ENCODE measurements at regions not wholly inside any gene's neighbourhood (a gene's known extent, or its start where the extent isn't known, plus 50 kb on each side); places are given as distances from the start of the nearest gene placed in this dataset.

GRCh38 chr6:43965628-43966373 lies 161.5 kb downstream of the MRPL14 start:
- FAIRE-seq, result no peak

DNA sequence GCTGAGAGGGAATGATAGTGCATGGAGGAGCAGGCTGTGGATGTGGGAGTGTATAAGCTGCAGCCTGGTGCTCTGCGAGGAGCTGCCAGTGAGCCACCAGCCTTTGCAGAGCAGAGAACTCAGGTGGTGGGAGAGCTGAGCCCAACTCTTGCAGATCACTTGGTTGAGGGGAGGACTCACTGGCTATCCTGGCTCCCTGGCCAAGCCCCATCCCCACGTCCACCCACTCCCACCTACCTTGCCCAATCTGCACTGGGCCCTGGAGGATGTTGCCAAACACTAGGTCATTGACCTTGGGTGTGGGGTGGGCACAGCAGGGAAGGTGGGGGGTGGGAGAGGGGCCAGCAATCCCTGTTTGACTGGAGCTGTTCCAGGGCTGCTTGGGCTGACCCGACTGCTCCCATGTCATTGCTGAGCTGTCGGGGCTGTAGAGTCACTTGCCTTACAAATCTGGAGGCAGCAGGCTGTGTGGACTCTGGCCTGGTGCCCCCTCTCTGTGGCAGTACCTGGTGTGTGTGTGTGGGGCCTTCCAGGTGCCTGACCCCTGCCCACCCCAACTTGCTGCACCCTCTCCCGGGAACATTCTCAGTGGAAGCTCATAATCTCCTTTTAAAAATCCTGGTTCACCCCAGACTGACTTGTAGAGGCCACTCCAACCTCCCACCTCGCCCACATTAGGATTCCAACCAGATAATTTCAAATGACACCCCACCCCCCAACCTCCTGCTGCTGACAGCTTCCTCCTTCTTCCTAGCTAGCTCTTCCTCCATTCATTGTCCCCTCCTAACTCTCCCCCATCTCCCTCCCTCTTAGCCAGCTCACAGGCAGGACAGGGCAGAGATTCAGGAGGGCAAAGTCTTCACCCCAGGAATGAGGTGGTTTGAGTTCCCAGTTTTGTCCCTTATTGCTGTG lies 162.3 kb downstream of the MRPL14 start:
- no peak for FAIRE-seq

DNA sequence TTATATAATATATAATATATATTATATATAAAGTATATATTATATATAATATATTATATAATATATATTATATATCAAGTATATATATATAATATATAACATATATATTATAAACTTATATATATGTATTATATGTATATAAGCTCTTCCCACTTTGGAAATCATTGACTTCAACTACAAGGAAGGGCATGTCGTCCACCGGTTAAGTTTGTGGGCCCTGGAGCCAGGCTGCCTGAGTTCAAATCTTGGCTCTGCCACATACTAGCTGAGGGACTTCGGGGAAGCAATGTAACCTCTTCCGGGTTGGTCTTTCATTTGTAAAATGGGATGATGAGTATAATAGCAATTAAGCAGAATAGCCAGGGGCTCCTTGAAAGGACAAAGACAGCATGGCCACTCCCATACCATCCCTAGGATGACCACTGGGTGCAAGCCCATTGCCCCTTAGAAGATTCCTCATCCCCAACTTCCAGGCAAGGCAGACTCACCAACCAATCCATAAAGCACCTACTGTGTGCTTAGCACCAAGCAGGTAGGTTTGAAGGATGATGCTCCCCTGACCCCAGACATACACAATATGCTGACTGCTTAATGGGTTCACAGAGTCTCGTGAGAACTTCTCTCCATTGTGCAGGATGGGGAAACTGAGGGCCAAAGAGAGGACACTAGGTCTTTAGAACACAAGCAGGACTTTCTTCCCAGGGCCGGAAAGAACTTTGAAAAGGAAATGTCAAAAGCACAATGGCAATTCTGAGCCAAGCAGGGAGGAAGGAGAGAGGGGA lies 163.2 kb downstream of the MRPL14 start:
- no peak for FAIRE-seq

- no peak for FAIRE-seq
Measured at GRCh38 chr6:43963203-43963602, 164.0 kb downstream of the MRPL14 start.

DNA sequence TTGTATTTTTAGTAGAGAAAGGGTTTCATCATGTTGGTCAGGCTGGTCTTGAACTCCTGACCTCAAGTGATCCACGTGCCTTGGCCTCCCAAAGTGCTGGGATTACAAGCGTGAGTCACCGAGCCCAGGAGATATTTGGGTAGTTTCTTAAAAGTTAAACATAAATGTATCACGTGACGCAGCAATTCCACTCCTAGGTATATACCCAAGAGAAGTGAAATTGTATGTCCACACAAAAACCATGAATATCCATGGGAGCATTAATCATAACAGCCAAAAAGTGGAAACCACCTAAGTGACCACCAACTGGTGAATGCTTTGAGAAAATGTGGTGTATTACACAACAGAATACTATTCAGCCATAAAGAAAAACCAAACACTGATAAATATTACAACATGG lies 164.8 kb downstream of the MRPL14 start:
- no peak for FAIRE-seq

- FAIRE-seq, result no peak
Measured at GRCh38 chr6:43957273-43957672, 170.0 kb downstream of the MRPL14 start.

GRCh38 chr6:43956478-43956877 lies 170.8 kb downstream of the MRPL14 start:
- FAIRE-seq, result no peak

DNA sequence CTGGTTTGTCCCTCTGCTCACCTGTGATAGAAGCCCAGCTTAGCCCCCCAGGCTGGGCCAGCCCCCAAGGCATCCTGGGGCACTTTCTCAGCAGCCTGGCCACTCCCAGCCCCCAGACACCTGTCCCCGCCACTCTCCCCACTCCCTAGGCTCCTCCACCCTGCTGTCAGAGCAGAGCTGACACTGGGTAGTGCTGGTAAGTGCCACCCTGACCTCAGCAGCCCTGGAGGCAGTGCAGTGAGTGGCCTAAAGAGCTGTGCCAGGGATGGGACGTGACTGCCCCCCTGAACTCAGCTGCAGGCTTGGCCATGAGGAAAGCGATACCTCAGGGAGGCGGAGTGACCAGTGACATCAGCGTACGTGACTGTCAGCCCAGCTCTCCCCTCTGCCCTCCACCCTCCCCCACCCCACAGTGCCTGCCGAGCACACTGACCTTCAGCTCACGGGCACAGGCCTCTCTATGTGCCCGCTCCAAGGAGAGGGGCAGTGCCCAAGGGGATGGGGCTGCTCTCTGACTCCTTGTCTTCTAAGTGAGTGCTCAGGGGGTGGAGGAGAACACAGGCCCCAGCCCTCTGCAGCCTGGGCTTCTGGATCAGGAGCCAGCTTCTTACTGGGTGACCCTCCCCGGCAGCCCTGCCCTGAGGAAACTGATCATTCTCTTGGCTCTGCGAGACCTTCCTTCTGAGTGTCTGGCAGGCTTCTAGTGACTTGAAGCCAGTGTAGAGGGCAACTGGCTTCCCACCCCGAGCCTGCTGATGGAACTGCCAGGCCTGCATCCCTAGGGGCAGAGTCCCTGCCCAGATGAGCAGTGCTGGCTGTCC lies 172.7 kb downstream of the MRPL14 start:
- no peak for FAIRE-seq

GRCh38 chr6:43953794-43954310 lies 173.4 kb downstream of the MRPL14 start:
- no peak for FAIRE-seq

DNA sequence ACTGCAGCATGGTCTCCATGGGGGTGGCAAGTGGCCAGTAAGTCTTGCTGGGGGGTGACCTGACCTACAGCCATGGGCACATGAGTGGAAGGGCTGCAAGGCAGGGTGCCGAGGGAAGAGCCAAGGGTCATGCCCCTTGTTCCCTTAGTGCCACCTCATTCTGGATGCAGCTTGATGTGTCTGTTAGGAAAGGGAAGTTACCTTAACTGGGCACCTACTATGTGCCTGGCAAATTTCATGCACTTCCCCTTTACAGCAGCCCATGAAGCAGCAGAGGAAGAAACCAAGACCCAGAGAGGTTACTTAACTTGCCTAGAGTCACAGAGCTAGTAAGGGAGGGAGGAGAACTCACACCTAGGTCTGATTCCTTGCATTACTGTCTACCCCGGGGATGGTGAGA lies 174.0 kb downstream of the MRPL14 start:
- FAIRE-seq, result no peak

- FAIRE-seq, result no peak
Measured at GRCh38 chr6:43952746-43953145, 174.5 kb downstream of the MRPL14 start.

DNA sequence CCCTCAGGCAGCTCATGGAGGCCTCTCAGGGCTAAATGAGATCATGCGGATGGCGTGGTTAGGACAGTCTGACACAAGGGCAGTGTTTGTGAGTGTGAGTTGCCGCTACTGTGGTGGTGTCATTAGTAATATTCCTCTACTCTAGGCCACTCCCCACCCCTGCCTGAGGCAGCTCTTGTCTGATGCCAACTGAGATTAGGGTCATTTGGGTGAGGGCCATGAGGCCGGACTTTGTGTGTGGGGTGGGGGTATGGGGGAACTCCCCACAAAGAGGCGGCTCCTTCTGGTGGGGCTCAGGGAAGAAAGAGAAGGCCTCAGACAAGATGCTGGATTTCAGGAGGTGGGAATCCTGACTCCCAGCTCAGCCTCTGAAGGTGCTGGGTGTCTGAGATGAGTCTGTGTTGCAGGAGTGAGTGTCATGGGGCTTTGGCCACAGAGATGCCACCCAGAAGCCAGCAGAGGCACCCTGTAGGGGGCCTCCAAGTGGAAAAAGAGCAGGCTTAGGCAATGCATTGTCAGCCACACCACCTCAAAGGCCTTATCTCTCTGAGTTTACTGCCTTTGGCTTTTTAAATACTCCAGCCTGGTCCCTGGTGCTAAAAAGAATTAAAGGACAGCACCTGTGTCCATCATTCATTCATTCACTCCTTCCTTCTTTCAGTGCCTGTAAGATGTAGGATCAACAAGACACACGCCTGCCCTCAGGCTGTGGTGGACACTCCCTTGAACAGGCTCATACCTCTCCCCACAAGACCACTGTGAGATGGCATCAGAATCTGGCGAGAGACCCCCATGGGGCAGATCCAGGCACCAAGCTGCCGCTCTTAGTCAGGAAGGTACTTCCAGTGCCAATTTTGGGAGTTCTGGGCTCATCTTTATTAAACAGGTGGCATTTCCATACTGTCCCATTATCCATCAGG lies 175.2 kb downstream of the MRPL14 start:
- no peak for FAIRE-seq

DNA sequence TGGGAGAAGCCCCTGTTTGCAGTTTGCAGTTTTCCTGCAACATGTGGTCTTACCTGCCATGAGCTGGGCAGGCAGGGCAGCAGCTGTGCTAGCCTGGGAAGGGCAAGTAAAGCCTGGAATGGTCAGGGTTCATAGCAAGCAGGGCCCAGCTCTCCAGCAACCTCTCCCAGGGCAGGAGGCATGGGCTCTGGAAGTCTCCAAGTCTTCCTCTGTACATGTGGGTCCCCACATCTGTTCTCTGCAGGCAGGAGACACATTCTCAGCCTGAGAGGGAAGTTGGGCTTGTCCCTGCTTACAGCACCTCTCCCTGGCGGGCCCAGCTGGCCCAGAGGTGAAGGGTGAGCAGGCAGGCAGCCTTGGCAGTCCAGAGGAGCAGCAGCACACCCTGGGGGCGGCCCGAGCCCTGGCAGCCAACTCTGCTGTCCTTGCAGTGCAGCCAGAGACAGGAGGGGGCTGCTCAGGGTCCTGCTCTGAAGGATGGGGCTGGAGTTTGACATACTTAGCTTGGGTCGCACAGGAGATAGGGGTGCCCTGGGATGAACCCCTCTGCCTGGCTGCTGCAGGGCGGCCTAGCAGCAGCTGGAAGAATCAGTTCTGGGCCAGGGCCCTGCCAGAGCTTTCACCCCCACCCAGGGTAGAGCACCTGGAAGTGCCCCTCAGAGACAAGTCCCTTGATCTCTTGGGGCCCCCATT lies 176.0 kb downstream of the MRPL14 start:
- no peak for FAIRE-seq

- no peak for FAIRE-seq
Measured at GRCh38 chr6:43950731-43951062, 176.6 kb downstream of the MRPL14 start.

- FAIRE-seq, result no peak
Measured at GRCh38 chr6:43950051-43950605, 177.1 kb downstream of the MRPL14 start.

DNA sequence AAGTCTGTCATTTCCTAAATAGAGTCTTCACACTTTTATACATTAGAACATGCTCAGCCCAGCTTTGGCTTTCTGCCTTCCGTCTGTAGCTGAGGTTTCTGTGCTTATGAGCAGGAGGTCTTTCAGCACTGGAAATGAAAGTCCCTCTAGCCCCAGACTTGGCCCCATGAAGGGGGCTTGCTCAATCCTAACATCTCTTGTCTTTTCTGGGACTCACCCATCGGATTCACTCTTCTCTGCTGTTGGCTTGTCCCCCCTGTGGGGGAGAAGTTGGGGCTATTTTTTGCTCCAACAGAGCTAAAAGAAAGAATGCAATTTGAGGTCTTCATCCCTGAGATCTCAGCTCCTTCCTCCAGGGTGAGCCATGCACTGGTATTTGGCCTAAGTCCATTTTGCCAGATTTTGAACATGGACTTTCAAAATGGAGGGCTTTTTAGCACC lies 177.7 kb downstream of the MRPL14 start:
- no peak for FAIRE-seq

DNA sequence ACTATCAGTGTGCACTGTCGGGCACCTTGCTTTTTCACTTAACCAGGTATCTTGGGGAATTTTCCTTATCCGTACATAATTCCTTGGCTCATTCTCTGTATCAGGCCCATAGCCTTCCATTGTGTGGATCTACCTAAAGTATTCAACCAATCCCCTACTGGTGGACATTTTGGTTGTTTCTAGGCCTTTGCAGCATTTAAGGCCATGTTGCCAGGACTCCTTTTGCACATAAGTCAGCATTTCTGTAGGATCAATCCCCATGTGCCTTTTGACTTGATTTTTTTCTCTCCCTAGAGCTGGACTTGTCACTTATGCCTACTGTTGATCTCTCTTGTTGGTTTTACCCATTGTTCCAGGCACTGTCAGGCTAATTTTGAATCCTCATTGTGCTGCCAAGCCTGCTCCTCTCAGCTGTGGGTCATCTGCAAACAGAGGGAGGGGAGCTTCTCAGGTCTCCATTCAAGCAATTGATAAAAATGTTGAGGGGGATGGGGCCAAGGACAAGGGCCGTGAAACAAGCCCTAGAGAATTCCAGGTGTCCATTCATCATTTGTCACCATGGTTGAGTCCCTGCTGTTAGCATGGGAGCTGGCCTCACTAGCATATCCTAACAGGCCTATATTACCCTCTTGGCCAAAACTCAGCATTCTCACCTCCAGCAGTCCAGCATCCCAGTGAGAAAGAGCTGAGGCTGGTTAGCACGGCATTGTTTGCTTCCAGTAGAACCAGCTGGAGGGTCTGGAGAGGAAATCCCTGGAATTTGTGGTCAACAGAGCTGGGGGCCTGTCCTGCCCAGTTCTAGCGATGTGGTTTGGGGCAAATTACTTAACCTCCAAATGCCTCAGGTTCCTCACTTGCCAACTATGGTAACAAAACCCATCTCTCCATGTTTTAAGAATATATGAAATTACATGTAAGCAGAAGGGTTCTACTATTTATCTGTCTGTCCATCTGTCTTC lies 178.4 kb downstream of the MRPL14 start:
- FAIRE-seq, result no peak

DNA sequence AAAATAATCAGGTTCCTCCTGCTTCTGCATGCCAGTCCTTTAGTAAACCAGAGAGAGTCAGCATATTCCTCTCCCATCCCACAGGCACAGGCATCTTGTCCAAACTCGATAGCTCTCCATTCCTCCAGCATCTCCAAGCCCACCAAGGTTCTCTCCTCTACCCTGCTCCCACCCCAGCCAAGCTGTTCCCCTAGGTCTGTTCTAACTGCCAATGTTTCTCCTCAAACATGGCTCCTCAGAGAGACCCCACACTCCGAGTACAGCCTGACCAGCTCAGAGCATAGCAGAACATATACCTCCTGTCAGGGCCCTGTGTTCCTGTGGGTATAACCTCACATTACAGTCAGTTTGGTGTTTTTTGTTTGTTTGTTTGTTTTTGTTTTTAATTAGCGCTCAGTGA lies 177.8 kb downstream of the VEGFA start:
- FAIRE-seq, result no peak
